Stimulated activated CD4-positive, alpha-beta T cell treated with anti-CD3 and anti-CD28 coated beads, Interleukin-4, amount 100 ng/mL, for 48 hours (primary cell): ENCODE measurements at regions not wholly inside any gene's neighbourhood (a gene's known extent, or its start where the extent isn't known, plus 50 kb on each side); places are given as distances from the start of the nearest gene placed in this dataset.

Source experiments
- DNase-seq, 2 donors: peaks; one replicate each; pipeline ENCODE4 v3.0.0-alpha.2; 2020; ENCODE audit warnings: low read depth in 2 of 2

- DNase-seq, result no peak
These were observed 438.3 kb downstream of the UTRN start for GRCh38 chr6:144723431-144723830.

- DNase-seq, result no peak
These were observed 439.7 kb downstream of the UTRN start for GRCh38 chr6:144724818-144725217.

GRCh38 chr6:144725736-144726522 lies 440.8 kb downstream of the UTRN start:
- no peak for DNase-seq

GRCh38 chr6:144728804-144729203 lies 443.7 kb downstream of the UTRN start:
- DNase-seq, result no peak

- no peak for DNase-seq
These were observed 444.4 kb downstream of the UTRN start for GRCh38 chr6:144729502-144729901.

- DNase-seq, result no peak
These were observed 445.0 kb downstream of the UTRN start for GRCh38 chr6:144730088-144730645.

- no peak for DNase-seq
These were observed 446.1 kb downstream of the UTRN start for GRCh38 chr6:144731229-144731628.

GRCh38 chr6:144736763-144737162 lies 451.6 kb downstream of the UTRN start:
- DNase-seq, result no peak

- no peak for DNase-seq
These were observed 452.9 kb downstream of the UTRN start for GRCh38 chr6:144737998-144738397.

- DNase-seq, result no peak
These were observed 454.7 kb downstream of the UTRN start for GRCh38 chr6:144739873-144740272.

GRCh38 chr6:144741659-144742058 lies 456.5 kb downstream of the UTRN start:
- no peak for DNase-seq

- DNase-seq, result no peak
These were observed 457.6 kb downstream of the UTRN start for GRCh38 chr6:144742779-144743178.

GRCh38 chr6:144744720-144745119 lies 459.6 kb downstream of the UTRN start:
- no peak for DNase-seq

GRCh38 chr6:144745439-144745838 lies 460.3 kb downstream of the UTRN start:
- DNase-seq, result no peak

- no peak for DNase-seq
These were observed 461.9 kb downstream of the UTRN start for GRCh38 chr6:144746902-144747469.

- no peak for DNase-seq
These were observed 464.1 kb downstream of the UTRN start for GRCh38 chr6:144749263-144749662.

- no peak for DNase-seq
These were observed 468.0 kb downstream of the UTRN start for GRCh38 chr6:144753023-144753705.

- no peak for DNase-seq
These were observed 471.3 kb downstream of the UTRN start for GRCh38 chr6:144756469-144756868.

GRCh38 chr6:144757299-144757698 lies 472.2 kb downstream of the UTRN start:
- no peak for DNase-seq

- DNase-seq, result no peak
These were observed 472.6 kb downstream of the UTRN start for GRCh38 chr6:144757730-144758129.

- no peak for DNase-seq
These were observed 473.5 kb downstream of the UTRN start for GRCh38 chr6:144758602-144759001.

GRCh38 chr6:144762469-144762868 lies 477.3 kb downstream of the UTRN start:
- DNase-seq, result no peak

- DNase-seq, result no peak
These were observed 481.9 kb downstream of the UTRN start for GRCh38 chr6:144767051-144767450.
